B cell (primary cell): ENCODE measurements at regions not wholly inside any gene's neighbourhood (a gene's known extent, or its start where the extent isn't known, plus 50 kb on each side); places are given as distances from the start of the nearest gene placed in this dataset.

ENCODE experiments used
- CTCF ChIP-seq: fragments of 200-600 bp; IDR thresholded peaks from one replicate; pipeline ENCODE4 v1.8.0; 2022; ENCODE audit warnings: antibody characterized with exemption, mild to moderate bottlenecking
- EZH2 ChIP-seq: IDR thresholded peaks from 2 replicates; pipeline ENCODE4 v1.6.1; 2012; ENCODE audit warnings: borderline replicate concordance, low read depth, mild to moderate bottlenecking, moderate library complexity, low read length; ENCODE audit not compliant: insufficient read depth, poor library complexity, severe bottlenecking

GRCh38 chr13:32910530-32910929, 105.7 kb upstream of the KL start:
- TF ChIP-seq CTCF (no peak), EZH2 (no peak)
